Endodermal cell (in vitro differentiated cells): ENCODE measurements at regions not wholly inside any gene's neighbourhood (a gene's known extent, or its start where the extent isn't known, plus 50 kb on each side); places are given as distances from the start of the nearest gene placed in this dataset.

Experiments
- DNase-seq: peaks from one replicate; pipeline ENCODE4 v3.0.0-alpha.2; 2017
- H3K27ac ChIP-seq: 2 replicates; pipeline ENCODE4 v1.5.1; 2013; ENCODE audit warnings: mild to moderate bottlenecking, low read depth, low read length, moderate library complexity
- H3K27me3 ChIP-seq: 2 replicates; pipeline ENCODE4 v1.6.1; 2013; ENCODE audit warnings: mild to moderate bottlenecking, low read length, moderate library complexity; ENCODE audit not compliant: insufficient read depth, control insufficient read depth, poor library complexity, severe bottlenecking
- H3K36me3 ChIP-seq: 2 replicates; pipeline ENCODE4 v1.7.0; 2013; ENCODE audit warnings: mild to moderate bottlenecking, low read length, moderate library complexity; ENCODE audit not compliant: control insufficient read depth, insufficient read depth
- H3K4me1 ChIP-seq: one replicate; pipeline ENCODE4 v1.7.0; 2013; ENCODE audit warnings: low read length; ENCODE audit not compliant: control insufficient read depth, insufficient read depth
- H3K4me3 ChIP-seq: 2 replicates; pipeline ENCODE4 v1.5.1; 2013; ENCODE audit warnings: mild to moderate bottlenecking, low read length, moderate library complexity
- H3K9ac ChIP-seq: 2 replicates; pipeline ENCODE4 v1.6.1; 2013; ENCODE audit warnings: mild to moderate bottlenecking, low read length, moderate library complexity; ENCODE audit not compliant: poor library complexity, severe bottlenecking; ENCODE audit errors: extremely low read depth
- H3K9me3 ChIP-seq: 2 replicates; pipeline ENCODE4 v1.6.1; 2013; ENCODE audit warnings: mild to moderate bottlenecking, low read length, moderate library complexity; ENCODE audit not compliant: control insufficient read depth
- H3K27ac Mint-ChIP-seq: 2 replicates; pipeline ENCODE4 v1.8.0; 2020; ENCODE audit warnings: mixed read lengths
- H3K27me3 Mint-ChIP-seq: 2 replicates; pipeline ENCODE4 v1.8.0; 2021; ENCODE audit warnings: mild to moderate bottlenecking, mixed read lengths; ENCODE audit not compliant: insufficient read depth
- H3K36me3 Mint-ChIP-seq: 2 replicates; pipeline ENCODE4 v1.8.0; 2020; ENCODE audit warnings: low read depth, mixed read lengths
- H3K4me1 Mint-ChIP-seq: 2 replicates; pipeline ENCODE4 v1.8.0; 2020; ENCODE audit warnings: mixed read lengths
- H3K4me3 Mint-ChIP-seq: 2 replicates; pipeline ENCODE4 v1.8.0; 2020; ENCODE audit warnings: mild to moderate bottlenecking, moderate library complexity, mixed read lengths
- H3K9me3 Mint-ChIP-seq: 2 replicates; pipeline ENCODE4 v1.8.0; 2020; ENCODE audit warnings: mild to moderate bottlenecking, mixed read lengths
- WGBS, 2 experiments: methylation state at CpG; one replicate each; pipeline versions ENCODE4 v1.1.5 to v1.1.7; 2013; ENCODE audit warnings: missing lambda C conversion rate in 2 of 2, mixed read lengths in 1 of 2; ENCODE audit not compliant: insufficient coverage in 1 of 2, insufficient read length in 1 of 2; 5-methylcytosine and 5-hydroxymethylcytosine counted together
- TF ChIP-seq, protein P1 (sequence below): fragments of 200-600 bp; sonication (generic); conservative IDR thresholded peaks from 2 replicates; pipeline ENCODE4 v1.5.0; 2021; ENCODE audit warnings: antibody characterized with exemption, mild to moderate bottlenecking

DNA sequence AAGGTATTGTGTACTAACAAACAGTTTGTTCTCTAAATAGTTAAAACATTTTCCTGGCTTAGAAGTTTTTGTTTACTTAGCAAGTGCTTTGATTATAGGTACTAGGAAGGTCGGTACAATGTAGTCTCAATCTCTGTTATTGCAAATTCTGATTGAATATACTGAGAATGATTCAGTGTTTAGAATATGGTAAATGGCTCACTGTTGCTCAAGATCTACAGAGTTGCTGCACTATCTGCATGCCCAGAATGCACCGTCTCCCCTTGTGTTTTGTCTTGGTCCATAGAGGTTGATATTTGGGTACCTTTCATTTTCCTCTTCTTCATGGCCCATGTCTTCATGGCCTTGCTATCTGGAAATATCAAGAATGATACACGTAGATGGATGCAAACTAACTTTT is 99.6 kb downstream of the KLF6 start:
- Mint-ChIP-seq H3K9me3 (no peaks in the 10 kb centered on the region), H3K4me1 (peaks cover 13% of the 10 kb centered on the region), H3K27me3 (no peaks in the 10 kb centered on the region), H3K36me3 (no peaks in the 10 kb centered on the region), H3K4me3 (no peak overlapping the region), H3K27ac (no peak overlapping the region)
- H3K4me1 ChIP-seq: peaks cover 9% of the 10 kb centered on the region
- TF ChIP-seq, protein P1, sequence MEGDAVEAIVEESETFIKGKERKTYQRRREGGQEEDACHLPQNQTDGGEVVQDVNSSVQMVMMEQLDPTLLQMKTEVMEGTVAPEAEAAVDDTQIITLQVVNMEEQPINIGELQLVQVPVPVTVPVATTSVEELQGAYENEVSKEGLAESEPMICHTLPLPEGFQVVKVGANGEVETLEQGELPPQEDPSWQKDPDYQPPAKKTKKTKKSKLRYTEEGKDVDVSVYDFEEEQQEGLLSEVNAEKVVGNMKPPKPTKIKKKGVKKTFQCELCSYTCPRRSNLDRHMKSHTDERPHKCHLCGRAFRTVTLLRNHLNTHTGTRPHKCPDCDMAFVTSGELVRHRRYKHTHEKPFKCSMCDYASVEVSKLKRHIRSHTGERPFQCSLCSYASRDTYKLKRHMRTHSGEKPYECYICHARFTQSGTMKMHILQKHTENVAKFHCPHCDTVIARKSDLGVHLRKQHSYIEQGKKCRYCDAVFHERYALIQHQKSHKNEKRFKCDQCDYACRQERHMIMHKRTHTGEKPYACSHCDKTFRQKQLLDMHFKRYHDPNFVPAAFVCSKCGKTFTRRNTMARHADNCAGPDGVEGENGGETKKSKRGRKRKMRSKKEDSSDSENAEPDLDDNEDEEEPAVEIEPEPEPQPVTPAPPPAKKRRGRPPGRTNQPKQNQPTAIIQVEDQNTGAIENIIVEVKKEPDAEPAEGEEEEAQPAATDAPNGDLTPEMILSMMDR: no peak
- no peaks in the 10 kb centered on the region for H3K9me3 ChIP-seq
- no peak overlapping the region for H3K27ac ChIP-seq
- no peak overlapping the region for H3K4me3 ChIP-seq
- H3K27me3 ChIP-seq: no peaks in the 10 kb centered on the region
- H3K36me3 ChIP-seq: no peaks in the 10 kb centered on the region
- WGBS, 2 experiments: 88 to 94% methylated on average over 1 to 3 of the region's 3 CpGs
- no peak overlapping the region for H3K9ac ChIP-seq
- DNase-seq: no peak

DNA sequence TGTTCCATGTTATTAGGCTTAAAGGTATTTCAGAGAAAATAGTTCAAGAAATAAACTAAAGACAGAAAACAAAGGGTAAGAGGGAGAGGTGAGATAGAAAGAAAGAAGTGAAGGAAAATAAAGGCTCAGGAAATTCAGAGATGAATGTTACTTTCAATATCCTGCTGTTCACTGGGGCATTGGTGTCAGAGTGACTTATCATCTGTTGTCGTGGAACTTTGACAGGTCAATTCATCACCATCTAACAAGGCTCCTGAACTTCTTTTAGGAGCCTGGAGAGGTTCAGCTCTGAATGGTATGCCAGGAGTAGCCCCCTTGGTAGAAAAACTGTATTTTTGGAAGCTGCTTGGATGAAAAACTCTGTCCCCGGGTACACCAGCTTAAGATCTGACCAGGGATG is 100.1 kb downstream of the KLF6 start:
- Histone ChIP-seq H3K9me3 (no peaks in the 10 kb centered on the region), H3K27me3 (no peaks in the 10 kb centered on the region), H3K9ac (no peak overlapping the region), H3K27ac (no peak overlapping the region), H3K4me3 (no peak overlapping the region), H3K4me1 (peaks cover 9% of the 10 kb centered on the region), H3K36me3 (no peaks in the 10 kb centered on the region)
- H3K4me1 Mint-ChIP-seq: peaks cover 13% of the 10 kb centered on the region
- no peak for DNase-seq
- H3K9me3 Mint-ChIP-seq: no peaks in the 10 kb centered on the region
- H3K27me3 Mint-ChIP-seq: no peaks in the 10 kb centered on the region
- no peak overlapping the region for H3K27ac Mint-ChIP-seq
- TF ChIP-seq, protein P1: no peak
- 84% methylated on average over 2 of the region's 2 CpGs; no CpG with 5 or more reads in 1 of the 2 experiments for WGBS, 2 experiments
- H3K36me3 Mint-ChIP-seq: no peaks in the 10 kb centered on the region
- no peak overlapping the region for H3K4me3 Mint-ChIP-seq

DNA sequence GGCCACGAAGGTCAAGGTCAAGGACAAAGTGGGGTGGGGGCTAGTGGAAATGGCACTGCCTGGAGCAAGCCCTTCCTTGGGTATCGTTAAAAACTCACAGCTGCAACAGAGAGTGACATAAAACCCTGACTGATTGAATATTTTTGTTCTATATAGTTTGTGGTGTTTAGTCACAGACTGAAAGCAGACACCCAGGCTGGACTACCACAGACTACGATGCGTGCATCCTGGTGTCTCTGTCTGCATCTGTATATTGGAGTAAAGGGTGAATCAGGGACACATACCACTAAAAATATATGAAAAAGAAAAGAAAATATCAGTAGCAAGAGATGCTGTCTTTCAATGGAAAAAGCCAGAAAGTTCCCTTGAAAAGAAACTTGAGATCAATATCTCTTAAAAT is 101.4 kb downstream of the KLF6 start:
- Histone ChIP-seq H3K4me3 (no peak overlapping the region), H3K36me3 (no peaks in the 10 kb centered on the region), H3K27me3 (no peaks in the 10 kb centered on the region), H3K4me1 (peaks cover 9% of the 10 kb centered on the region), H3K9me3 (no peaks in the 10 kb centered on the region), H3K9ac (no peak overlapping the region), H3K27ac (no peak overlapping the region)
- Mint-ChIP-seq H3K4me1 (peaks cover 13% of the 10 kb centered on the region), H3K27me3 (no peaks in the 10 kb centered on the region), H3K36me3 (no peaks in the 10 kb centered on the region), H3K27ac (no peak overlapping the region), H3K4me3 (no peak overlapping the region), H3K9me3 (no peaks in the 10 kb centered on the region)
- WGBS, 2 experiments: 92 to 96% methylated on average over 2 of the region's 4 CpGs
- TF ChIP-seq, protein P1: no peak
- DNase-seq: no peak
